ENCODE measurements at regions not wholly inside any gene's neighbourhood (a gene's known extent, or its start where the extent isn't known, plus 50 kb on each side); places are given as distances from the start of the nearest gene placed in this dataset.

DNA sequence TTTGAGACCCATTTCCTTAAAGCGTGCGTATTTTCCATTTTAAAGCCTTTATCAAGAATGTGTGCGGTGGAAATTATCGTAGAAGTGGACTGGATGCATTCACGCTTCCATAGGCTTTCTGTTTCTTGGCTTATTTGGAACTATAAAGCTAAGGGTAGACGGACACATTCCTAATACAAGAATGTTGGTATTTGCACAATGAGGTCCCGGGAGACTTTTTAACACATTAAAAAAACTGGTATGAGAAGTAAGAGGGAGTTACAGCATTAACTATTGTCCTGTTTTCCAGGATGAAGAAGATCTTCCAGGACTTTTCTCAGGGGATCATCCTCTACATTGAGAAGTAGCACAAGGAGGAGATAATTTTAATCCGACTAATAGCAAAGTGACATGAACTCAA is 653.0 kb downstream of the MTRR start:
- no peak overlapping the region for H3K4me3 ChIP-seq (ENCODE audit: control insufficient read depth in 1 of 7, extremely low read depth in 1 of 7, insufficient read depth in 4 of 7, low read depth in 2 of 7, low read length in 6 of 7)
- H3K36me3 ChIP-seq (ENCODE audit: control insufficient read depth in 4 of 4, insufficient read depth in 4 of 4, low read length in 3 of 4): no peaks in the 10 kb centered on the region
- DNase-seq: no peak
- H3K4me1 ChIP-seq (ENCODE audit: control extremely low read depth in 1 of 4, control insufficient read depth in 4 of 4, insufficient read depth in 4 of 4, low read length in 3 of 4): peaks cover 0 to 7% (median 0%) of the 10 kb centered on the region in 4 experiments
- ChIA-PET CTCF (no interaction called here), POLR2A (no interaction called here)
- H3K9me3 ChIP-seq (ENCODE audit: control extremely low read depth in 1 of 5, control insufficient read depth in 4 of 5, insufficient read depth in 2 of 5, low read depth in 1 of 5, low read length in 4 of 5): peaks cover 0 to 2% (median 0%) of the 10 kb centered on the region in 5 experiments
- 79% methylated on average over 5 of the region's 8 CpGs for WGBS (ENCODE audit: insufficient coverage)
- H3K27ac ChIP-seq (ENCODE audit: insufficient read depth in 1 of 2, low read depth in 1 of 2, low read length in 2 of 2, poor library complexity in 1 of 2, severe bottlenecking in 2 of 2): no peak overlapping the region
- H3K27me3 ChIP-seq (replicated peaks in 2 of 5; ENCODE audit: control insufficient read depth in 4 of 5, insufficient read depth in 5 of 5, low read length in 4 of 5): no peaks in the 10 kb centered on the region

DNA sequence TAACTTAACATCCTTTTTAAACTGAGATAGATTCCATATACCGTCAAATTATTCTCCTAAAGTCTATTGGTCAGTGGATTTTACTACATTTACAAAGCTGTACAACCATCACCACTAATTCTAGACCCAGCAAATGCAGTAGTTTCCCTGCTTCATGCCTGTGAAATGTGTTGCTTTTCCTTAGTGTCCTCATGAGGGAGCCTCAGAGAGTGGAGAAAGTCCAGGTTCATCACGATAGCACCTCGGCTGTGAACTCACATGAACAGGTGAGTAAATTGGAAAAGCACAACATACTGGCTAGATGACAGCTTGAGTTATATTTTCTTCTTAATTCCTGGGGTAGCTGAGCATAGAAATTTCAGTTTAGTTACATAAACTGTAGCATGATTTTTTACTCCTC is 653.7 kb downstream of the MTRR start:
- ChIA-PET CTCF (no interaction called here), POLR2A (no interaction called here)
- H3K27ac ChIP-seq (ENCODE audit: insufficient read depth in 1 of 2, low read depth in 1 of 2, low read length in 2 of 2, poor library complexity in 1 of 2, severe bottlenecking in 2 of 2): no peak overlapping the region

DNA sequence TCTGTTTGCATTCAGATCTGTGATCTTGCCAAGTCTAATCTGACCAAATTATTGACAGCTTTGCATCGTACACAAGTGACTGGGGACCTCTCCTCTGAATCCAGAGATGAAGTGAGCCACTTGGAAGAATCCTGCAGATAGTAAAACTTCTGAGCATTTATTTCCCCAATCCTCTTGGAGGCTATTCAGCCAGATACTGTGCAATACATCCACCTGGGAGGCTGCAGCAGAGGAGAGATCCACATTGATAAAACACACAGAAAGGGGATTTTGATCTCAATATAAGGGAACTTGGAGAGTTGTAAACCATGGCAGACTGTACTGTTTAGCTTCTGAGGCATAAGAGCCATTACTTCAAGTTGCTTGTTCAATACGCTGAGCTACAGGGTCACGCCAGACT is 654.6 kb downstream of the MTRR start:
- no peak overlapping the region for H3K27ac ChIP-seq (ENCODE audit: insufficient read depth in 1 of 2, low read depth in 1 of 2, low read length in 2 of 2, poor library complexity in 1 of 2, severe bottlenecking in 2 of 2)
- POLR2A ChIA-PET: no interaction called here

More for the DNA sequence above, 653.7 kb downstream of the MTRR start:
- Histone ChIP-seq H3K4me3 (ENCODE audit: control insufficient read depth in 1 of 7, extremely low read depth in 1 of 7, insufficient read depth in 4 of 7, low read depth in 2 of 7, low read length in 6 of 7) (no peak overlapping the region), H3K27me3 (replicated peaks in 2 of 5; ENCODE audit: control insufficient read depth in 4 of 5, insufficient read depth in 5 of 5, low read length in 4 of 5) (no peaks in the 10 kb centered on the region), H3K9me3 (ENCODE audit: control extremely low read depth in 1 of 5, control insufficient read depth in 4 of 5, insufficient read depth in 2 of 5, low read depth in 1 of 5, low read length in 4 of 5) (peaks cover 0 to under 1% (median 0%) of the 10 kb centered on the region in 5 experiments), H3K36me3 (ENCODE audit: control insufficient read depth in 4 of 4, insufficient read depth in 4 of 4, low read length in 3 of 4) (no peaks in the 10 kb centered on the region), H3K4me1 (ENCODE audit: control extremely low read depth in 1 of 4, control insufficient read depth in 4 of 4, insufficient read depth in 4 of 4, low read length in 3 of 4) (peaks cover 0 to under 1% (median 0%) of the 10 kb centered on the region in 4 experiments)
- WGBS (ENCODE audit: insufficient coverage): no CpG with 5 or more reads among the region's 3 CpGs
- DNase-seq: no peak

DNA sequence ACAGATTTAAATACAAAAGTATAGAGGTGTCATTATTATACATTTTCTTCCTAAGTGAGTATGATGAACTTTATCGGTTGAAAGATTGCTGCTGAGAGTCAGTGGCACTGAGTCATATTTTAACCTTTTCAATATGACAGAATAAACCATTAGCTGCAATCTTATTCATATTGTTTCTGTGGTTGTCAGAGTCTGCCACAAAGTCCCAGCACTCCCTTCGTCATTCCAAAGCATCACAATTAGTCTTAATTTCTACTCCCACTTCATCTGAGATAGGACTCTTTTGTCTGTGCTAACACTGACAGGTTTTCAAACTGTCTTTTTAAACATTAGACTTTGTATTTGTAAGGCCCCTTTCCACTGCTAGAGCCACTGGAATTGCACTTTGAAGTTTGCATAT is 656.9 kb downstream of the MTRR start:
- ChIA-PET POLR2A (no interaction called here), CTCF (no interaction called here)
- DNase-seq: no peak
- no peak overlapping the region for H3K4me3 ChIP-seq (ENCODE audit: control insufficient read depth in 1 of 7, extremely low read depth in 1 of 7, insufficient read depth in 4 of 7, low read depth in 2 of 7, low read length in 6 of 7)
- no peak overlapping the region for H3K27ac ChIP-seq (ENCODE audit: insufficient read depth in 1 of 2, low read depth in 1 of 2, low read length in 2 of 2, poor library complexity in 1 of 2, severe bottlenecking in 2 of 2)
- no peaks in the 10 kb centered on the region for H3K9me3 ChIP-seq (ENCODE audit: control extremely low read depth in 1 of 5, control insufficient read depth in 4 of 5, insufficient read depth in 2 of 5, low read depth in 1 of 5, low read length in 4 of 5)
- 100% methylated on average over 1 of the region's 2 CpGs for WGBS (ENCODE audit: insufficient coverage)
- H3K36me3 ChIP-seq (ENCODE audit: control insufficient read depth in 4 of 4, insufficient read depth in 4 of 4, low read length in 3 of 4): no peaks in the 10 kb centered on the region
- H3K4me1 ChIP-seq (ENCODE audit: control extremely low read depth in 1 of 4, control insufficient read depth in 4 of 4, insufficient read depth in 4 of 4, low read length in 3 of 4): no peaks in the 10 kb centered on the region
- H3K27me3 ChIP-seq (replicated peaks in 2 of 5; ENCODE audit: control insufficient read depth in 4 of 5, insufficient read depth in 5 of 5, low read length in 4 of 5): no peaks in the 10 kb centered on the region

More for the DNA sequence above, 654.6 kb downstream of the MTRR start:
- no peaks in the 10 kb centered on the region for H3K27me3 ChIP-seq (replicated peaks in 2 of 5; ENCODE audit: control insufficient read depth in 4 of 5, insufficient read depth in 5 of 5, low read length in 4 of 5)
- H3K9me3 ChIP-seq (ENCODE audit: control extremely low read depth in 1 of 5, control insufficient read depth in 4 of 5, insufficient read depth in 2 of 5, low read depth in 1 of 5, low read length in 4 of 5): no peaks in the 10 kb centered on the region
- CTCF ChIA-PET: no interaction called here
- H3K36me3 ChIP-seq (ENCODE audit: control insufficient read depth in 4 of 4, insufficient read depth in 4 of 4, low read length in 3 of 4): no peaks in the 10 kb centered on the region
- 97% methylated on average over 3 of the region's 3 CpGs for WGBS (ENCODE audit: insufficient coverage)
- H3K4me1 ChIP-seq (ENCODE audit: control extremely low read depth in 1 of 4, control insufficient read depth in 4 of 4, insufficient read depth in 4 of 4, low read length in 3 of 4): no peaks in the 10 kb centered on the region
- no peak for DNase-seq
- H3K4me3 ChIP-seq (ENCODE audit: control insufficient read depth in 1 of 7, extremely low read depth in 1 of 7, insufficient read depth in 4 of 7, low read depth in 2 of 7, low read length in 6 of 7): no peak overlapping the region

DNA sequence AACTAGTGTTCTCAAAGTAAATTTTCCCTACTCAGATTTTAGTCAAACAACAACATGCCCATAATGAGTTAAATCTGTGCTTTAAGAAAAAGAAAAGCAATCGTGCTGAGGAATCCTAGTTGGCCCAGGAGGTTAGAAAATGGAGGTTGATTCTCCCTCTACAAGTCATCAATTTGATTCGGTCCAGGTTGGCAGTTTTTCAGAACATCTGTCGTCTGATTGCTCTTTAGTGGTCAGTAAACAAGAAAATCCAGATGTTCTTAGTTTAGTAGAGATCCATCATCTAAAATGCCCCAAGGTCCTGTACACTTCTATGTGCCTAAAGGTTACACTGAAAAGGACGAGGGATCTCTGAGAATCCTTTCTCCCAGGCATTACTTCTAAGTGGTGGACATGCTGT is 659.2 kb downstream of the MTRR start:
- ChIA-PET CTCF (no interaction called here), POLR2A (no interaction called here)
- no peaks in the 10 kb centered on the region for H3K9me3 ChIP-seq (ENCODE audit: control extremely low read depth in 1 of 5, control insufficient read depth in 4 of 5, insufficient read depth in 2 of 5, low read depth in 1 of 5, low read length in 4 of 5)
- no peak for DNase-seq
- no peaks in the 10 kb centered on the region for H3K27me3 ChIP-seq (replicated peaks in 2 of 5; ENCODE audit: control insufficient read depth in 4 of 5, insufficient read depth in 5 of 5, low read length in 4 of 5)
- no peak overlapping the region for H3K27ac ChIP-seq (ENCODE audit: insufficient read depth in 1 of 2, low read depth in 1 of 2, low read length in 2 of 2, poor library complexity in 1 of 2, severe bottlenecking in 2 of 2)
- no peak overlapping the region for H3K4me3 ChIP-seq (ENCODE audit: control insufficient read depth in 1 of 7, extremely low read depth in 1 of 7, insufficient read depth in 4 of 7, low read depth in 2 of 7, low read length in 6 of 7)
- 70% methylated on average over 3 of the region's 4 CpGs for WGBS (ENCODE audit: insufficient coverage)
- H3K4me1 ChIP-seq (ENCODE audit: control extremely low read depth in 1 of 4, control insufficient read depth in 4 of 4, insufficient read depth in 4 of 4, low read length in 3 of 4): no peaks in the 10 kb centered on the region
- no peaks in the 10 kb centered on the region for H3K36me3 ChIP-seq (ENCODE audit: control insufficient read depth in 4 of 4, insufficient read depth in 4 of 4, low read length in 3 of 4)

DNA sequence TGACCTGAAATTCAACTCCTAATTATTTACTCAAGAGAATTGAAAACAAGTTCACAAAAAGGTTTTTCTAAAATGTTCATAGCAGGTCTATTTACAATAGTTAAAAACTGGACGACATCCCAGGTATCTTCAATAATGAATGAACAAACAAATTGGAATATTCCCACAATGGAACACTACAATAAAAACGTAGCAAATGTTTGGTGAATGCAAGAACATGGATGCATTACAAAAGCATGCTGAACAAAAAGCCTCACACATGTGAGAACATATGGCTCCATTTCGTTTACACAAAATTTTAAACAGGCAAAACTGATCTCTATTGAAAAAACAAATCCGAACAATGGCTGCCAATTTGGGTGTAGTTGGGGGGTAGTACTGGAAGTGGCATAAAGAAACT is 669.9 kb downstream of the MTRR start:
- H3K4me1 ChIP-seq (ENCODE audit: control extremely low read depth in 1 of 4, control insufficient read depth in 4 of 4, insufficient read depth in 4 of 4, low read length in 3 of 4): no peaks in the 10 kb centered on the region
- WGBS (ENCODE audit: insufficient coverage): 80% methylated on average over 1 of the region's 4 CpGs
- no peaks in the 10 kb centered on the region for H3K36me3 ChIP-seq (ENCODE audit: control insufficient read depth in 4 of 4, insufficient read depth in 4 of 4, low read length in 3 of 4)
- H3K9me3 ChIP-seq (ENCODE audit: control extremely low read depth in 1 of 5, control insufficient read depth in 4 of 5, insufficient read depth in 2 of 5, low read depth in 1 of 5, low read length in 4 of 5): no peaks in the 10 kb centered on the region
- ChIA-PET CTCF (no interaction called here), POLR2A (no interaction called here)
- DNase-seq: no peak
- H3K27ac ChIP-seq (ENCODE audit: insufficient read depth in 1 of 2, low read depth in 1 of 2, low read length in 2 of 2, poor library complexity in 1 of 2, severe bottlenecking in 2 of 2): no peak overlapping the region
- no peak overlapping the region for H3K4me3 ChIP-seq (ENCODE audit: control insufficient read depth in 1 of 7, extremely low read depth in 1 of 7, insufficient read depth in 4 of 7, low read depth in 2 of 7, low read length in 6 of 7)
- no peaks in the 10 kb centered on the region for H3K27me3 ChIP-seq (replicated peaks in 2 of 5; ENCODE audit: control insufficient read depth in 4 of 5, insufficient read depth in 5 of 5, low read length in 4 of 5)

DNA sequence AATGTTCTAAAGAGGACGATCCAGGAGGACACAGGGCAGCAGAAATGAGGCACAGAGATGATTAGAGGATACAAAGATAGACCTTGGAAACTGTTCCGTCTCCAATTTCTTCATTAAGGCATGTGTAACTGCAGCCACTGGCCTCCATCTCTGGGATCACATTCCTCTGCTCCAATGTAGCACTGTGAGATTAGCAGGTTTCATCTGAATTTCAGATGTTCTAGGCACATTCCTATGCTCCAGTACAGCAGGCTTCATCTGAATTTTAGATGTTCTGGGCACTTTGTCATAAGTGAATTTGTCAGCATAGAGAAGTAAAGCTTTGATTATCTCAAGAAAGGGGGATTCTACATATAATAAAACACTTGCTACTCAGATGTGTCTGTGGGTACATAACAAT is 671.4 kb downstream of the MTRR start:
- 95% methylated on average over 2 of the region's 2 CpGs for WGBS (ENCODE audit: insufficient coverage)
- ChIA-PET CTCF (no interaction called here), POLR2A (no interaction called here)
- H3K4me3 ChIP-seq (ENCODE audit: control insufficient read depth in 1 of 7, extremely low read depth in 1 of 7, insufficient read depth in 4 of 7, low read depth in 2 of 7, low read length in 6 of 7): no peak overlapping the region
- H3K36me3 ChIP-seq (ENCODE audit: control insufficient read depth in 4 of 4, insufficient read depth in 4 of 4, low read length in 3 of 4): no peaks in the 10 kb centered on the region
- DNase-seq: no peak
- no peaks in the 10 kb centered on the region for H3K9me3 ChIP-seq (ENCODE audit: control extremely low read depth in 1 of 5, control insufficient read depth in 4 of 5, insufficient read depth in 2 of 5, low read depth in 1 of 5, low read length in 4 of 5)
- H3K4me1 ChIP-seq (ENCODE audit: control extremely low read depth in 1 of 4, control insufficient read depth in 4 of 4, insufficient read depth in 4 of 4, low read length in 3 of 4): no peaks in the 10 kb centered on the region
- no peaks in the 10 kb centered on the region for H3K27me3 ChIP-seq (replicated peaks in 2 of 5; ENCODE audit: control insufficient read depth in 4 of 5, insufficient read depth in 5 of 5, low read length in 4 of 5)
- no peak overlapping the region for H3K27ac ChIP-seq (ENCODE audit: insufficient read depth in 1 of 2, low read depth in 1 of 2, low read length in 2 of 2, poor library complexity in 1 of 2, severe bottlenecking in 2 of 2)
